ENCODE measurements at regions not wholly inside any gene's neighbourhood (a gene's known extent, or its start where the extent isn't known, plus 50 kb on each side); places are given as distances from the start of the nearest gene placed in this dataset.

DNA sequence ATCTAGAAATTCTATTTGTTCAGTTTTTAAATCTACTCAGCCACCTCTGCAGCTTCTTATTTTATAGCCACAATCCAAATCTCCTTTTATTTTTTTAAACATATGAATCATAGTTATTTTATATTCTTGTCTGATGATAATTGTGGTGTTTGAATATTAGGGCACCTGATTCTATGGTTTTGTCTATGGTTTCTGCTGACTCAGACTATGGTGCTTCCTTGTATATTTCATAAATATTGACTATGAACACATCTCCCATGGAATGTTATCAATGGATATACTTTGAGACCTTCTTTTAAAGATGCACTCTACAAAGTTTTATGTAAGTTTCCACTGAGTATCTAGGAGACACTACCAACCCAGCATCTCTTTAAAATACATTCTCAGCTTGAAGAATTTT, 1027.0 kb upstream of the AUTS2 start:
- DNase-seq (ENCODE audit: low spot score in 2 of 2) (no peak), ATAC-seq (replicated peaks; ENCODE audit: extremely low read depth, poor library complexity, severe bottlenecking) (no peak)
- Mint-ChIP-seq H3K9me3 (no peaks in the 10 kb centered on the region), H3K27ac (ENCODE audit: low read depth) (no peak overlapping the region), H3K27me3 (no peaks in the 10 kb centered on the region), H3K4me3 (no peak overlapping the region), H3K36me3 (ENCODE audit: insufficient read depth) (peaks cover 1% of the 10 kb centered on the region), H3K4me1 (no peaks in the 10 kb centered on the region)

- Mint-ChIP-seq H3K4me1 (no peaks in the 10 kb centered on the region), H3K4me3 (no peak overlapping the region), H3K9me3 (no peaks in the 10 kb centered on the region), H3K27ac (ENCODE audit: low read depth) (no peak overlapping the region), H3K27me3 (no peaks in the 10 kb centered on the region), H3K36me3 (ENCODE audit: insufficient read depth) (peaks cover 1% of the 10 kb centered on the region)
- ATAC-seq (replicated peaks; ENCODE audit: extremely low read depth, poor library complexity, severe bottlenecking) (no peak), DNase-seq (ENCODE audit: low spot score in 2 of 2) (no peak)
Observed at GRCh38 chr7:68573271-68574005, 1024.8 kb upstream of the AUTS2 start.

DNA sequence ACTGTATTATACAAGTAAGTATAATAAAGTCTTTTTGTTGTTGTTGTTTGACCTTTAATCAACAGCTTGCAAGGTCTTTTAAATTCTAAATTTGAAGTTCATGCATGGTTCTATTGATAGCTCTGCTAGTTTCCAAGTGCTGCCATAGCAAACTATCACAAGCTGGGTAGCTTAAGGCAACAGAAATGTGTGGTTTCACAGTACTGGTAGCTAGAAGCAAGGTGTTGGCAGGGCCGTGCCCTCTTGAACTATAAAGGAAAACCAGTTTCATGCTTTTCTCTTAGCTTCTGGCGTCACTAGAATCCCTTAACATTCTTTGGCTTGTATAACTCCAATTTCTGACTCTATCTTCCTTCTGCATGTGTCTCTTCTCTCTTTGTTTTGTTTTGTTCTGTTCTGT, 1021.9 kb upstream of the AUTS2 start:
- ATAC-seq (replicated peaks; ENCODE audit: extremely low read depth, poor library complexity, severe bottlenecking) (no peak), DNase-seq (ENCODE audit: low spot score in 2 of 2) (no peak)
- H3K4me1 Mint-ChIP-seq, result no peaks in the 10 kb centered on the region
- H3K27ac Mint-ChIP-seq (ENCODE audit: low read depth), result no peak overlapping the region
- H3K9me3 Mint-ChIP-seq, result peaks cover 21% of the 10 kb centered on the region
- H3K4me3 Mint-ChIP-seq, result no peak overlapping the region
- no peaks in the 10 kb centered on the region for H3K27me3 Mint-ChIP-seq
- H3K36me3 Mint-ChIP-seq (ENCODE audit: insufficient read depth), result peaks cover 1% of the 10 kb centered on the region

DNA sequence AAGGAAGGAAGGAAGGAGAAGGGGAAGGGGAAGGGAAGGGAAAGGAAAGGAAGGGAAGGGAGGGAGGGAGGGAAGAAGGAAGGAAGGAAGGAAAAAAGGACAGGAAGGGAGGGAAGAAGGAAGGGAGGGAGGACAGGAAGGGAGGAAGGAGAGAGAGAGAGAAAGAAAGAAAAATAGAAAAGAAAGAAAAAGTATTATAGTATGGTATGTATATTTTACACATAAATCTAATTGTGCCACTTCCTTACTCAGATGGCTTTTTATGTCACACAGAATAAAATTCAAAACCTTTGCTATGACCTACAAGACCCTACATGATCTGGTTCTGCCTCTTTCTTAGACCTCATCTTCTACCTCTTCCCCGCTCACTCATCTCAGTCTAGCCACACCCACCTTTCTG, 1016.9 kb upstream of the AUTS2 start:
- ATAC-seq (replicated peaks; ENCODE audit: extremely low read depth, poor library complexity, severe bottlenecking) (no peak), DNase-seq (ENCODE audit: low spot score in 2 of 2) (no peak)
- Mint-ChIP-seq H3K27me3 (no peaks in the 10 kb centered on the region), H3K36me3 (ENCODE audit: insufficient read depth) (no peaks in the 10 kb centered on the region), H3K27ac (ENCODE audit: low read depth) (no peak overlapping the region), H3K4me1 (no peaks in the 10 kb centered on the region), H3K9me3 (peaks cover 26% of the 10 kb centered on the region), H3K4me3 (no peak overlapping the region)

DNA sequence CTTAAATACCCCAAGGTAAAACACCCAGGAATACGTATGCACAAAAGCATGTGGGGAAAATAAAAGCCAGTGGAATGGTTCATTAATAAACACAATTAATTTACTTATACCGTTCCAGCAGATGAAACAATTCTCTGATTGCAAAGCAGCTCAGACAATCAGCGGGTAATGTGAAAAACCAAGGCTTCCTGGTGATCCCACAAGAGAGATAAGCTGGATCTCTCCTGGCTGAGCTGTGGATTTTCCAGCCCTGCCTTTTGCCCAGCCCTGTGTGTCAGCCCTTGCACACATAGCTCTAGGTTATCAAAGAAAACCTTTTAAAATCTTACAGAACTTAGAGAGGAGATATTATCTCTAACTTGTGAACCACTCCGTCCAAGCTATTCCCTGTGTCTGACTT, 1010.7 kb upstream of the AUTS2 start:
- Mint-ChIP-seq H3K4me3 (no peak overlapping the region), H3K27ac (ENCODE audit: low read depth) (no peak overlapping the region), H3K4me1 (no peaks in the 10 kb centered on the region), H3K9me3 (peaks cover 5% of the 10 kb centered on the region), H3K27me3 (no peaks in the 10 kb centered on the region), H3K36me3 (ENCODE audit: insufficient read depth) (no peaks in the 10 kb centered on the region)
- ATAC-seq (replicated peaks; ENCODE audit: extremely low read depth, poor library complexity, severe bottlenecking) (no peak), DNase-seq (ENCODE audit: low spot score in 2 of 2) (no peak)

- Mint-ChIP-seq H3K4me1 (no peaks in the 10 kb centered on the region), H3K27ac (ENCODE audit: low read depth) (no peak overlapping the region), H3K36me3 (ENCODE audit: insufficient read depth) (peaks cover 1% of the 10 kb centered on the region), H3K9me3 (peaks cover 10% of the 10 kb centered on the region), H3K27me3 (no peaks in the 10 kb centered on the region), H3K4me3 (no peak overlapping the region)
- no peak for ATAC-seq (replicated peaks; ENCODE audit: extremely low read depth, poor library complexity, severe bottlenecking)
- no peak for DNase-seq (ENCODE audit: low spot score in 2 of 2)
Observed at GRCh38 chr7:68601826-68602225, 996.4 kb upstream of the AUTS2 start.

DNA sequence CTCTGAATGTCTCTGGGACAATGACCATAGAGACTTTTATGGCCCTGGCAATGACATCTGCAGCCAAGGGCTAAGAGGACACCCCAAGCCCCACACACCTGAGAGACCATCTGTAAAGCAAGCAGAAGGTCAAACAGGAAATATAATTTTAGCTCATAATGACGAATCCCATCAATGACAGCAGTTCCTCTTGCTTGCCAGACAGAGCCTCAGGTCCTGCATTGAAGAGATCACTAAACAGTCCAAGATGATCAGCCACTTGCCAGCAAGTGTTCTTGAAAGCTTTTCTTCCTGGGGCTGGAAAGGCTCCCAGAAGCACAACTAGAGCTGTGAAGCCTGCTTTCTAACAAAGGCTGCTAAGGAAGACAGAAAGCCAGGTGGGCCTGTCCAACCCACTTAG, 993.7 kb upstream of the AUTS2 start:
- peaks cover 14% of the 10 kb centered on the region for H3K9me3 Mint-ChIP-seq

GRCh38 chr7:68610701-68611100, 987.6 kb upstream of the AUTS2 start:
- H3K9me3 Mint-ChIP-seq, result peaks cover 33% of the 10 kb centered on the region
- no peak for DNase-seq (ENCODE audit: low spot score in 2 of 2)
- no peak for ATAC-seq (replicated peaks; ENCODE audit: extremely low read depth, poor library complexity, severe bottlenecking)
- no peaks in the 10 kb centered on the region for H3K4me1 Mint-ChIP-seq
- no peak overlapping the region for H3K27ac Mint-ChIP-seq (ENCODE audit: low read depth)
- H3K4me3 Mint-ChIP-seq, result no peak overlapping the region
- no peaks in the 10 kb centered on the region for H3K36me3 Mint-ChIP-seq (ENCODE audit: insufficient read depth)
- H3K27me3 Mint-ChIP-seq, result no peaks in the 10 kb centered on the region

More for the DNA sequence above, 993.7 kb upstream of the AUTS2 start:
- Mint-ChIP-seq H3K27ac (ENCODE audit: low read depth) (no peak overlapping the region), H3K4me1 (no peaks in the 10 kb centered on the region), H3K27me3 (no peaks in the 10 kb centered on the region), H3K36me3 (ENCODE audit: insufficient read depth) (peaks cover 1% of the 10 kb centered on the region), H3K4me3 (no peak overlapping the region)
- no peak for DNase-seq (ENCODE audit: low spot score in 2 of 2)
- no peak for ATAC-seq (replicated peaks; ENCODE audit: extremely low read depth, poor library complexity, severe bottlenecking)

- ATAC-seq (replicated peaks; ENCODE audit: extremely low read depth, poor library complexity, severe bottlenecking), result no peak
Observed at GRCh38 chr7:68613405-68613804, 984.9 kb upstream of the AUTS2 start.

DNA sequence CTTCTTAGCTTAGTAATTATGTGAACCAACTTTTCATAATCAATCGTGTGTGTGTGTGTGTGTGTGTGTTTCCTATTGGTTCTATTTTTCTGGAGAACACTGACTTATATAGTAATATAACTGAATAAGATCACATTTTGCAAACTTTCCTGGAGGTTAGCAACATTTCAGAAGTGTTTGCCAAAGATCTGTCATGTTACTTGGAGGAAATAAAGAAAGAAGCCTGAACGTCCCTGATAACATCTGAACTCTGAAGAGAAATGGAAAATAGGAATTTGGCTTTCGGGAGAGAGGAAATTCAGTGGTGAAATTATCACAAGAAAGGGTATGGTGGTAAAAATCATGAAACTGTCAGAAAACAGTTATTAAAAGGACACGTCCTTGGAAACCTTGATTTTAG, 984.4 kb upstream of the AUTS2 start:
- no peak overlapping the region for H3K27ac Mint-ChIP-seq (ENCODE audit: low read depth)
- ATAC-seq (replicated peaks; ENCODE audit: extremely low read depth, poor library complexity, severe bottlenecking) (no peak), DNase-seq (ENCODE audit: low spot score in 2 of 2) (no peak)
- H3K4me1 Mint-ChIP-seq, result no peaks in the 10 kb centered on the region
- H3K9me3 Mint-ChIP-seq, result peaks cover 33% of the 10 kb centered on the region
- no peak overlapping the region for H3K4me3 Mint-ChIP-seq
- H3K36me3 Mint-ChIP-seq (ENCODE audit: insufficient read depth), result peaks cover 3% of the 10 kb centered on the region
- H3K27me3 Mint-ChIP-seq, result no peaks in the 10 kb centered on the region

More at GRCh38 chr7:68613405-68613804, 984.9 kb upstream of the AUTS2 start:
- Mint-ChIP-seq H3K36me3 (ENCODE audit: insufficient read depth) (peaks cover 2% of the 10 kb centered on the region), H3K27ac (ENCODE audit: low read depth) (no peak overlapping the region), H3K9me3 (peaks cover 34% of the 10 kb centered on the region), H3K27me3 (no peaks in the 10 kb centered on the region), H3K4me3 (no peak overlapping the region), H3K4me1 (no peaks in the 10 kb centered on the region)
- DNase-seq (ENCODE audit: low spot score in 2 of 2), result no peak

DNA sequence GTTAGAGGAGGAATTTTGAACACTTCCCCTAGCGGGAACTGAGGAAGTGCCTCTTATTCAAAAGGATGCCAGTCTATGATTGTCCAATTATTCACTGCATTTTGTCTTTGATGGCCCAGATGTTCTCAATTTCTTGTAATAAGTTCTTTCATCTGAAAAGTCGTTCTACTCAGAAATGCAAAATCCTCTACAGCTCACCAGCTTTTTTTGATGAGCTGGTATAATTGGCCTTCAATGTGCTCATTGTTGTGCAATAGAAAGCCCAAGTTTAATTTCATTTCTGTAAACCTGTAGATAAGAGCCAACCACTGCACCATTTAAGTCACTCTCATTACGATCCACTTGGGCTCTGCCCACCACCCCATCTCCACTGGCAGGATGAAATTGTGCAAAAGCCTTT, 978.7 kb upstream of the AUTS2 start:
- Mint-ChIP-seq H3K4me1 (no peaks in the 10 kb centered on the region), H3K27ac (ENCODE audit: low read depth) (no peak overlapping the region), H3K36me3 (ENCODE audit: insufficient read depth) (peaks cover 3% of the 10 kb centered on the region), H3K9me3 (peaks cover 19% of the 10 kb centered on the region), H3K4me3 (no peak overlapping the region), H3K27me3 (no peaks in the 10 kb centered on the region)
- DNase-seq (ENCODE audit: low spot score in 2 of 2), result no peak
- no peak for ATAC-seq (replicated peaks; ENCODE audit: extremely low read depth, poor library complexity, severe bottlenecking)

GRCh38 chr7:68622500-68622899, 975.8 kb upstream of the AUTS2 start:
- ATAC-seq (replicated peaks; ENCODE audit: extremely low read depth, poor library complexity, severe bottlenecking) (no peak), DNase-seq (ENCODE audit: low spot score in 2 of 2) (no peak)
- Mint-ChIP-seq H3K36me3 (ENCODE audit: insufficient read depth) (peaks cover 1% of the 10 kb centered on the region), H3K9me3 (peaks cover 5% of the 10 kb centered on the region), H3K27ac (ENCODE audit: low read depth) (no peak overlapping the region), H3K27me3 (no peaks in the 10 kb centered on the region), H3K4me3 (no peak overlapping the region), H3K4me1 (no peaks in the 10 kb centered on the region)

DNA sequence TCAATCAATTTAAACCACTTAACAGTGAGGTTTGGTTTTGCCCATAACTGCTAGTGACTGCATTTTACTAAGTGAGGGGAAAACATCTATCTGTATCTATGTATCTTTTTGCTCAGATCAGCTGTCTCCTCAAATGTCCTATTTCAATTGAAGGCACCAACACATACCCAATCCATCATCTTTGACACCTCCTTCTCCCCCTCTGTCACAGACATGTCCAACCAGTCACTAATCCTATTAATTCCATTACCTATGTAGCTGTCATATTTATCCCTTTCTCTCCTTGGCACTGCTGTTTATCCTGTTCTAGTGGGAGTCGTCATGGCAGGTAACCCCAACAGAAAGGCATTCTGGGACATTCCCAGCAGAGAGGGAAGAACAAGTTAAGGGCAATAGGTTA, 975.2 kb upstream of the AUTS2 start:
- no peaks in the 10 kb centered on the region for H3K4me1 Mint-ChIP-seq
- peaks cover 5% of the 10 kb centered on the region for H3K9me3 Mint-ChIP-seq
- H3K27me3 Mint-ChIP-seq, result no peaks in the 10 kb centered on the region
- DNase-seq (ENCODE audit: low spot score in 2 of 2) (no peak), ATAC-seq (replicated peaks; ENCODE audit: extremely low read depth, poor library complexity, severe bottlenecking) (no peak)
- peaks cover 1% of the 10 kb centered on the region for H3K36me3 Mint-ChIP-seq (ENCODE audit: insufficient read depth)
- no peak overlapping the region for H3K4me3 Mint-ChIP-seq
- no peak overlapping the region for H3K27ac Mint-ChIP-seq (ENCODE audit: low read depth)

Data from central memory CD8-positive, alpha-beta T cell (primary cell).